ENCODE measurements at regions not wholly inside any gene's neighbourhood (a gene's known extent, or its start where the extent isn't known, plus 50 kb on each side); places are given as distances from the start of the nearest gene placed in this dataset.

- TF ChIP-seq CTCF (IDR thresholded peaks at IDR 0.05; ENCODE audit: insufficient read depth, low read depth, low read length) (no peak), EZH2 (IDR thresholded peaks at IDR 0.05; ENCODE audit: insufficient read depth, low read length) (no peak)
Observed at GRCh38 chr13:57843521-57843920, 212.0 kb downstream of the PCDH17 start.
